Keratinocyte (primary cell): ENCODE measurements at regions not wholly inside any gene's neighbourhood (a gene's known extent, or its start where the extent isn't known, plus 50 kb on each side); places are given as distances from the start of the nearest gene placed in this dataset.

Source experiments
- DNase-seq: peaks from one replicate; pipeline ENCODE4 v3.0.0-alpha.2; 2011; ENCODE audit warnings: low read depth, missing footprints, low spot score
- FAIRE-seq: peaks from 2 replicates; lab custom pipeline; 2011; peaks lifted over from hg19 to GRCh38; lab: Jason Lieb, UNC
- H2AFZ ChIP-seq: 2 replicates; pipeline ENCODE4 v1.6.0; 2012; ENCODE audit warnings: low read length, control low read depth, inconsistent platforms; ENCODE audit not compliant: control insufficient read depth
- H3K27ac ChIP-seq: 2 replicates; pipeline ENCODE4 v1.5.1; 2011; ENCODE audit warnings: low read length; ENCODE audit not compliant: control insufficient read depth, insufficient read depth
- H3K27me3 ChIP-seq: 3 replicates; pipeline ENCODE4 v1.6.0; 2011; ENCODE audit warnings: low read length; ENCODE audit not compliant: control insufficient read depth, insufficient read depth; ENCODE audit errors: extremely low read depth
- H3K36me3 ChIP-seq, 2 experiments: 2 replicates in 1 of 2; 3 replicates in 1 of 2; pipeline ENCODE4 v1.5.1; 2011; ENCODE audit warnings: low read length in 2 of 2, mild to moderate bottlenecking in 1 of 2; ENCODE audit not compliant: control insufficient read depth in 2 of 2, insufficient read depth in 2 of 2; ENCODE audit errors: extremely low read depth in 1 of 2
- H3K4me1 ChIP-seq: 3 replicates; pipeline ENCODE4 v1.5.1; 2011; ENCODE audit warnings: low read length; ENCODE audit not compliant: control insufficient read depth, insufficient read depth; ENCODE audit errors: extremely low read depth
- H3K4me2 ChIP-seq: 3 replicates; pipeline ENCODE4 v1.6.0; 2011; ENCODE audit warnings: low read depth, low read length; ENCODE audit not compliant: control insufficient read depth, insufficient read depth; ENCODE audit errors: extremely low read depth
- H3K4me3 ChIP-seq, 3 experiments: fragments of 200-600 bp in 1 of 3; sonication (generic) in 1 of 3; 2 replicates in 2 of 3; 3 replicates in 1 of 3; pipeline ENCODE4 v1.5.1; 2011 to 2016; ENCODE audit warnings: low read length in 3 of 3, mild to moderate bottlenecking in 3 of 3, control low read depth in 2 of 3, inconsistent platforms in 1 of 3, low read depth in 1 of 3, mixed read lengths in 1 of 3, mixed run types in 1 of 3, moderate library complexity in 1 of 3; ENCODE audit not compliant: control insufficient read depth in 2 of 3, insufficient read depth in 2 of 3; ENCODE audit errors: extremely low read depth in 1 of 3
- H3K79me2 ChIP-seq: 2 replicates; pipeline ENCODE4 v1.6.0; 2012; ENCODE audit warnings: low read length; ENCODE audit not compliant: control insufficient read depth, insufficient read depth
- H3K9ac ChIP-seq: 3 replicates; pipeline ENCODE4 v1.6.0; 2011; ENCODE audit warnings: low read length; ENCODE audit not compliant: control insufficient read depth, insufficient read depth; ENCODE audit errors: extremely low read depth
- H3K9me1 ChIP-seq: 3 replicates; pipeline ENCODE4 v1.6.0; 2011; ENCODE audit warnings: low read length; ENCODE audit not compliant: control insufficient read depth, insufficient read depth; ENCODE audit errors: extremely low read depth
- H3K9me3 ChIP-seq: 2 replicates; pipeline ENCODE4 v1.5.1; 2012; ENCODE audit warnings: low read depth, low read length; ENCODE audit not compliant: control insufficient read depth
- H4K20me1 ChIP-seq: 3 replicates; pipeline ENCODE4 v1.6.0; 2011; ENCODE audit warnings: low read length; ENCODE audit not compliant: control insufficient read depth, insufficient read depth; ENCODE audit errors: extremely low read depth
- CTCF ChIP-seq, 3 experiments: IDR thresholded peaks in 1 of 3; conservative IDR thresholded peaks in 1 of 3; optimal IDR thresholded peaks in 1 of 3; 2 replicates in 2 of 3; 3 replicates in 1 of 3; pipeline versions ENCODE3 to v1.5.1; 2011; ENCODE audit warnings: low read length in 3 of 3, mild to moderate bottlenecking in 3 of 3, moderate library complexity in 2 of 3, control low read depth in 1 of 3, inconsistent platforms in 1 of 3; ENCODE audit not compliant: insufficient read depth in 2 of 3; ENCODE audit errors: extremely low read depth in 1 of 3
- EZH2 ChIP-seq: IDR thresholded peaks from one replicate; pipeline ENCODE4 v1.6.1; 2012; ENCODE audit warnings: inconsistent platforms, mild to moderate bottlenecking, low read length, moderate library complexity
- dilution Hi-C: fragments of 300-500 bp; cut with MboI; formaldehyde crosslinking; loops from one replicate; pipeline ENCODE4 v1.7.0; 2020; ENCODE audit warnings: low sequenced_read_pairs; ENCODE audit not compliant: extremely low pct_ligation_motif_present

- Histone ChIP-seq H3K4me1 (no peaks in the 10 kb centered on the region), H2AFZ (no peak overlapping the region), H3K79me2 (no peaks in the 10 kb centered on the region), H4K20me1 (no peaks in the 10 kb centered on the region), H3K4me3 (no peak overlapping the region), H3K9me1 (no peaks in the 10 kb centered on the region), H3K9me3 (no peaks in the 10 kb centered on the region), H3K27ac (no peak overlapping the region), H3K27me3 (peaks cover 5% of the 10 kb centered on the region), H3K9ac (no peak overlapping the region), H3K36me3 (no peaks in the 10 kb centered on the region), H3K4me2 (no peak overlapping the region)
- TF ChIP-seq CTCF (optimal IDR thresholded peaks at IDR 0.05 in 1 of 3, IDR thresholded peaks at IDR 0.05 in 1 of 3, conservative IDR thresholded peaks at IDR 0.05 in 1 of 3; ENCODE audit: extremely low read depth in 1 of 3, insufficient read depth in 2 of 3, low read length in 3 of 3) (no peak), EZH2 (no peak)
- FAIRE-seq = no peak
- no peak for DNase-seq
- dilution Hi-C loops = no loop called here
Observed at GRCh38 chr13:50474088-50474662, 369.3 kb downstream of the DLEU7 start.

DNA sequence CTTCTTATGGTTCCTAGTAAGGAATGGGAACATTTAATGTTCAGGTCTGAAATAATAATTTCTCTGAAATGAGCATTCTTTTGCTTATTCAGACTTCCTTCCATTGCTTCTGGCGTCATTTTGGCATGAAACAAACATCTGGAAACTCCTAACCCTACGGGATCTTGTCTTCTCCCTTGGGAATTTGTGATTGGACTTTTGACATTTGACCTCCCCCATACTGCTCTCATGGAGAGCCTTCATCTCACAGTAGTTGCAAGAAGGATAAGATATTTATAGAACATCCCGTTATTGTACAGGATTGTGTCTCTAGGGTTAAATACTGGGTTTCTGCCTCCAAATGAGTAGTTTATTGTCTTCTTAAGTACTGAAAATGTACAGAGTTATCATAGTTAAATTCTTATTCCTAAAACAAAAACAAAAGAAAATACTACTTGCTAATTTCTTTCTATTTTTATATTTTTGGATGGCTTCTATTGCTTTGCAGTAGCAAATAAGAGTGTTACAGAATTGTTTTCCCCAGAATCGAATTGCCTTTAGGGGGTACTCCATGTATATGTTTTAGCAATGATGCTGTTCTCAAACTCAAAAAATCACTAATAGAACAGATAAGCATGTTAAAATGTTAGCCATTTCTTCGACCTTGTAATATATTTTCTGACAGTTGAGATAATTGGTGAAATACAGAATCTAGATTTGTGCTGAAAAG is 366.8 kb downstream of the DLEU7 start:
- Histone ChIP-seq H3K4me2 (no peak overlapping the region), H3K27me3 (peaks cover 5% of the 10 kb centered on the region), H4K20me1 (no peaks in the 10 kb centered on the region), H3K4me1 (no peaks in the 10 kb centered on the region), H3K27ac (no peak overlapping the region), H3K4me3 (no peak overlapping the region), H3K9ac (no peak overlapping the region), H3K36me3 (no peaks in the 10 kb centered on the region), H2AFZ (no peak overlapping the region), H3K9me3 (no peaks in the 10 kb centered on the region), H3K9me1 (no peaks in the 10 kb centered on the region), H3K79me2 (no peaks in the 10 kb centered on the region)
- no peak for DNase-seq
- no peak for FAIRE-seq
- dilution Hi-C loops = no loop called here
- TF ChIP-seq EZH2 = no peak
- TF ChIP-seq CTCF (optimal IDR thresholded peaks at IDR 0.05 in 1 of 3, IDR thresholded peaks at IDR 0.05 in 1 of 3, conservative IDR thresholded peaks at IDR 0.05 in 1 of 3; ENCODE audit: extremely low read depth in 1 of 3, insufficient read depth in 2 of 3, low read length in 3 of 3) = no peak
